T-cell (primary cell): ENCODE measurements at regions not wholly inside any gene's neighbourhood (a gene's known extent, or its start where the extent isn't known, plus 50 kb on each side); places are given as distances from the start of the nearest gene placed in this dataset.

Experiments used
- ATAC-seq, 4 experiments: fragments of 200-7000 bp in 3 of 4; fragments of 150-1000 bp in 1 of 4; cut with Tn5 transposase; replicated peaks in 1 of 4; 1 replicate in 3 of 4; 2 replicates in 1 of 4; pipeline ENCODE4 v1.10.0; 2021; ENCODE audit warnings: moderate library complexity in 3 of 4, mild to moderate bottlenecking in 2 of 4, moderate number of reproducible peaks in 1 of 4
- CTCF ChIA-PET, 2 donors: fragments of 300-600 bp; sonication (Branson Sonifier 250); formaldehyde crosslinking; loops; one replicate each; lab custom pipeline; 2022; ENCODE audit warnings: antibody characterized with exemption in 2 of 2; lab: Charles Lee
- POLR2A ChIA-PET, 2 donors: fragments of 300-600 bp; sonication (Branson Sonifier 250); formaldehyde crosslinking; loops; one replicate each; lab custom pipeline; 2022; ENCODE audit warnings: antibody characterized with exemption in 2 of 2; lab: Charles Lee
- DNase-seq, 35 experiments: peaks; one replicate each; pipeline versions ENCODE4 v3.0.0 to v3.0.0-alpha.2; 2013 to 2023
- H3K27ac ChIP-seq: one replicate; pipeline ENCODE4 v1.5.1; 2013; ENCODE audit warnings: low read length
- H3K27me3 ChIP-seq, 2 experiments: replicated peaks in 1 of 2; 1 replicate in 1 of 2; 2 replicates in 1 of 2; pipeline versions ENCODE4 v1.6.1 to v1.7.0; 2013; ENCODE audit warnings: low read length in 1 of 2, mixed read lengths in 1 of 2; ENCODE audit not compliant: control insufficient read depth in 2 of 2, insufficient read depth in 2 of 2; ENCODE audit errors: extremely low read depth in 1 of 2
- H3K36me3 ChIP-seq, 2 donors: 1 replicate in 1 of 2; 2 replicates in 1 of 2; pipeline versions ENCODE4 v1.6.1 to v1.7.0; 2013; ENCODE audit warnings: low read length in 1 of 2; ENCODE audit not compliant: control insufficient read depth in 2 of 2, insufficient read depth in 1 of 2; ENCODE audit errors: extremely low read depth in 1 of 2
- H3K4me1 ChIP-seq, 2 experiments: 1 replicate in 1 of 2; 2 replicates in 1 of 2; pipeline versions ENCODE4 v1.6.1 to v1.7.0; 2013; ENCODE audit warnings: low read length in 2 of 2, mixed read lengths in 1 of 2; ENCODE audit not compliant: insufficient read depth in 2 of 2, control insufficient read depth in 1 of 2; ENCODE audit errors: extremely low read depth in 1 of 2
- H3K4me3 ChIP-seq, 2 donors: 1 replicate in 1 of 2; 2 replicates in 1 of 2; pipeline versions ENCODE4 v1.5.1 to v1.7.0; 2013; ENCODE audit warnings: mild to moderate bottlenecking in 2 of 2, low read length in 1 of 2, moderate library complexity in 1 of 2; ENCODE audit not compliant: control insufficient read depth in 1 of 2; ENCODE audit errors: extremely low read depth in 1 of 2
- H3K9me3 ChIP-seq: 2 replicates; pipeline ENCODE4 v1.7.0; 2013
- H3K27ac Mint-ChIP-seq, 2 donors: one replicate each; pipeline ENCODE4 v1.8.0; 2020 to 2021; ENCODE audit warnings: mild to moderate bottlenecking in 2 of 2, mixed read lengths in 2 of 2
- H3K27me3 Mint-ChIP-seq, 2 donors: one replicate each; pipeline ENCODE4 v1.8.0; 2021 to 2022; ENCODE audit warnings: mixed read lengths in 2 of 2
- H3K36me3 Mint-ChIP-seq: one replicate; pipeline ENCODE4 v1.8.0; 2021; ENCODE audit warnings: mixed read lengths
- H3K4me1 Mint-ChIP-seq, 3 donors: one replicate each; pipeline ENCODE4 v1.8.0; 2020 to 2022; ENCODE audit warnings: mixed read lengths in 3 of 3, mild to moderate bottlenecking in 1 of 3
- H3K4me3 Mint-ChIP-seq, 3 donors: one replicate each; pipeline ENCODE4 v1.8.0; 2020 to 2022; ENCODE audit warnings: mild to moderate bottlenecking in 3 of 3, mixed read lengths in 3 of 3, moderate library complexity in 3 of 3
- H3K9me3 Mint-ChIP-seq, 3 donors: one replicate each; pipeline ENCODE4 v1.8.0; 2020 to 2022; ENCODE audit warnings: mixed read lengths in 3 of 3
- WGBS: methylation state at CpG from one replicate; pipeline ENCODE4 v1.1.5; 2013; ENCODE audit warnings: missing lambda C conversion rate; ENCODE audit not compliant: insufficient coverage; 5-methylcytosine and 5-hydroxymethylcytosine counted together

DNA sequence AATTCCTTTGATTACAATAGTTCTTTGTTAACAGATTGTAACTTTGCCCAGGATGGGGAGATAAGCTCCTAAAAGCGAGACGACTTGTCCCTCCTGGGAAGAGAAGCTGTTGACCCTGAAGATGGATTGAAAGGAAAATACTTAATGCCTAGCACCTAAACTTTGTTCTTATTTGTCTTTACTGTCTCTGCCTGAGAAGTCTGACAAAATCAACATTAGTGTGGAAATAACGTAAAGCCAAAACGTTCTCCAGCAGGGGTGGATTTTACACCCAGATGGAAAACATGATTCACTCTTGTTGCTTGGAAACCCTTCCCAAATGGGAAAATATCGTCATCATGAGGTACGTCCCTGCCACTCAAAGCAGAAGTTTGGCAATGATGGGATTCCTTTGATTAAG lies 450.1 kb downstream of the SLC4A3 start:
- DNase-seq: no peak
- H3K9me3 ChIP-seq: no peaks in the 10 kb centered on the region
- Mint-ChIP-seq H3K27ac (no peak overlapping the region), H3K36me3 (no peaks in the 10 kb centered on the region), H3K4me1 (no peaks in the 10 kb centered on the region), H3K4me3 (no peak overlapping the region), H3K27me3 (peaks cover 0 to 4% of the 10 kb centered on the region in 2 donors), H3K9me3 (no peaks in the 10 kb centered on the region)
- ChIA-PET CTCF (no interaction called here), POLR2A (no interaction called here)
- WGBS: 78% methylated on average over 4 of the region's 6 CpGs
- H3K36me3 ChIP-seq: no peaks in the 10 kb centered on the region
- H3K4me1 ChIP-seq: no peaks in the 10 kb centered on the region
- ATAC-seq: no peak
- H3K4me3 ChIP-seq: no peak overlapping the region
- no peak overlapping the region for H3K27ac ChIP-seq
- peaks cover 0 to 3% of the 10 kb centered on the region in 2 experiments for H3K27me3 ChIP-seq

DNA sequence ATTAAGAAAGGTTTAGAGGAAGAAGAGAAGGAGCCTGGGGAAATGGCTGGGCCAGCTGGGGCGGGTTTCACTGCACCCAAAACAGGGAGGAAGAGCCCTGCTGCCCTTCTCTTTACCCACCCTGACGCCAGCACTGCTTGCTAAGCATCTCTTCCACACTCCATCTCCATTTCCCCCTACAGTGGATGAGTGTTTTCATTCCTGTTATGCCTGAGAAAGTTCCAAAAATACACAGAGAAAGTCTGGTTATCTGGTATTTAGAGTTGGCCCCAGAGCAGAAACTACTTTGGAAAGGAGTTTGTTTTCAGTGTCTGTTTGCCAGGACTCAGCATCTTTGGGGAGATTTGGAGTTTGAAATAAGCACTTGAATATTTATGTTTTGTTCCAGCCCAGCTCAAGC lies 451.0 kb downstream of the SLC4A3 start:
- no peak overlapping the region for H3K27ac ChIP-seq
- Mint-ChIP-seq H3K27ac (no peak overlapping the region), H3K9me3 (no peaks in the 10 kb centered on the region), H3K4me1 (no peaks in the 10 kb centered on the region), H3K4me3 (no peak overlapping the region), H3K36me3 (no peaks in the 10 kb centered on the region), H3K27me3 (peaks cover 0 to 4% of the 10 kb centered on the region in 2 donors)
- DNase-seq: no peak
- no peak overlapping the region for H3K4me3 ChIP-seq
- no peaks in the 10 kb centered on the region for H3K9me3 ChIP-seq
- H3K4me1 ChIP-seq: no peaks in the 10 kb centered on the region
- no peak for ATAC-seq
- peaks cover 0 to 3% of the 10 kb centered on the region in 2 experiments for H3K27me3 ChIP-seq
- no CpG with 5 or more reads among the region's 2 CpGs for WGBS
- ChIA-PET CTCF (no interaction called here), POLR2A (no interaction called here)
- H3K36me3 ChIP-seq: no peaks in the 10 kb centered on the region

DNA sequence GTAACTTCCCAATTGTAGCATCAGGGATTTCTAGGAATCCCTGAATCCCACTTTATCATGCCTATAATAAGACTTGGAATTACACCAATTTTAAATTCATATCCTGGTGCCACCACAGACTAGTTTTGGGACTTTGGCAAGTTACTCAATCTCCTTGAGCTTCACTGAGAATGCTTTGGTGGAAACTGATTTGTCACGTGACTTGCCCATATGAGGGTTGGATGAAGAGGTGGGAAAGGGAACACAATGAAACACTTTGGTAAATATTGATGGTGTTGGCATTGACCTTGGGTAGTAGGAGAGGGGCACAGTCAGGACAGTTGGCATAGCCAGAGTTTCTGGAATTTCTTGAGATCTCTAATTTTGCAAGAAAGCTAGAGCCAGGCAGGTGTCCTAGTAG lies 452.2 kb downstream of the SLC4A3 start:
- H3K36me3 Mint-ChIP-seq: no peaks in the 10 kb centered on the region
- POLR2A ChIA-PET: no interaction called here
- 86% methylated on average over 1 of the region's 1 CpG for WGBS

DNA sequence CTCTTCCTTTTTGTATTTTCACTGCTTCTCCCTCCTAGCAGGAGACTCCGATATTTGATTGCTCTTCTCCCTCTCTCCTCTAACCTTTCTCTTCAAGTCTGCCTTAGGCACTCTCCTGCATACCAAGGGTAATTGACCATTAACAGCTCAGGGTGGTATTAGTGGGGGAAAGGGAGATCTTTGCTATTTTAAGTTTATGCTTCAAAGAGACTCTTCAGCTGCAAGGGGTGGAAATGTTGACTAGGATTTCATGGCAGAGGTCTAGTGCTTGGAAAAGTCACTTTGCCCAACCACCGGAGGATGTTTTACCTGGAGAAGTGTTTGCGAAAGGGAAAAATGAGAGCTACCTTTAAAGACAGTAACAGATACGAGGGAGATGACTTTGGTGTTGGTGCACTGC lies 453.7 kb downstream of the SLC4A3 start:
- DNase-seq (no peak), ATAC-seq (no peak)
- Histone ChIP-seq H3K4me3 (no peak overlapping the region), H3K36me3 (no peaks in the 10 kb centered on the region), H3K27ac (no peak overlapping the region), H3K9me3 (no peaks in the 10 kb centered on the region), H3K27me3 (no peaks in the 10 kb centered on the region), H3K4me1 (no peaks in the 10 kb centered on the region)
- no peak overlapping the region for H3K27ac Mint-ChIP-seq
- ChIA-PET POLR2A (no interaction called here), CTCF (no interaction called here)
- no peaks in the 10 kb centered on the region for H3K4me1 Mint-ChIP-seq
- H3K36me3 Mint-ChIP-seq: no peaks in the 10 kb centered on the region
- 89% methylated on average over 3 of the region's 4 CpGs for WGBS
- no peak overlapping the region for H3K4me3 Mint-ChIP-seq
- peaks cover 0 to 4% of the 10 kb centered on the region in 2 donors for H3K27me3 Mint-ChIP-seq
- H3K9me3 Mint-ChIP-seq: no peaks in the 10 kb centered on the region

More for the DNA sequence above, 452.2 kb downstream of the SLC4A3 start:
- Histone ChIP-seq H3K9me3 (no peaks in the 10 kb centered on the region), H3K36me3 (no peaks in the 10 kb centered on the region), H3K27ac (no peak overlapping the region), H3K27me3 (peaks cover 0 to 3% of the 10 kb centered on the region in 2 experiments), H3K4me1 (no peaks in the 10 kb centered on the region), H3K4me3 (no peak overlapping the region)
- H3K4me1 Mint-ChIP-seq: no peaks in the 10 kb centered on the region
- H3K27ac Mint-ChIP-seq: no peak overlapping the region
- CTCF ChIA-PET: no interaction called here
- peaks cover 0 to 4% of the 10 kb centered on the region in 2 donors for H3K27me3 Mint-ChIP-seq
- no peaks in the 10 kb centered on the region for H3K9me3 Mint-ChIP-seq
- DNase-seq: no peak
- no peak overlapping the region for H3K4me3 Mint-ChIP-seq
- no peak for ATAC-seq

GRCh38 chr2:220090050-220090449 lies 462.6 kb downstream of the SLC4A3 start:
- H3K4me1 ChIP-seq: no peaks in the 10 kb centered on the region
- H3K27ac Mint-ChIP-seq: no peak overlapping the region
- H3K27me3 ChIP-seq: peaks cover 0 to 6% of the 10 kb centered on the region in 2 experiments
- no peaks in the 10 kb centered on the region for H3K9me3 Mint-ChIP-seq
- POLR2A ChIA-PET: no interaction called here
- WGBS: 33% methylated on average over 1 of the region's 3 CpGs
- no peaks in the 10 kb centered on the region for H3K4me1 Mint-ChIP-seq
- peaks cover 0 to 8% of the 10 kb centered on the region in 2 donors for H3K27me3 Mint-ChIP-seq
- DNase-seq (no peak), ATAC-seq (no peak)
- no peaks in the 10 kb centered on the region for H3K9me3 ChIP-seq
- H3K4me3 ChIP-seq: no peak overlapping the region
- no peaks in the 10 kb centered on the region for H3K36me3 Mint-ChIP-seq
- H3K36me3 ChIP-seq: no peaks in the 10 kb centered on the region
- H3K4me3 Mint-ChIP-seq: no peak overlapping the region
- H3K27ac ChIP-seq: no peak overlapping the region
- CTCF ChIA-PET: no interaction called here

GRCh38 chr2:220096406-220096805 lies 469.0 kb downstream of the SLC4A3 start:
- no peaks in the 10 kb centered on the region for H3K27me3 ChIP-seq
- 60% methylated on average over 2 of the region's 2 CpGs for WGBS
- DNase-seq (no peak), ATAC-seq (no peak)
- no peaks in the 10 kb centered on the region for H3K9me3 ChIP-seq
- ChIA-PET CTCF (no interaction called here), POLR2A (no interaction called here)
- Mint-ChIP-seq H3K4me1 (no peaks in the 10 kb centered on the region), H3K4me3 (no peak overlapping the region), H3K9me3 (peaks cover 0 to 7% (median 0%) of the 10 kb centered on the region in 3 donors), H3K27ac (no peak overlapping the region), H3K36me3 (no peaks in the 10 kb centered on the region), H3K27me3 (no peaks in the 10 kb centered on the region)
- no peaks in the 10 kb centered on the region for H3K36me3 ChIP-seq
- no peaks in the 10 kb centered on the region for H3K4me1 ChIP-seq
- no peak overlapping the region for H3K4me3 ChIP-seq
- H3K27ac ChIP-seq: no peak overlapping the region

GRCh38 chr2:220101980-220102379 lies 474.6 kb downstream of the SLC4A3 start:
- H3K27ac Mint-ChIP-seq: no peak overlapping the region
- no peak for DNase-seq
- ChIA-PET CTCF (no interaction called here), POLR2A (no interaction called here)
- H3K4me3 Mint-ChIP-seq: no peak overlapping the region
- peaks cover 0 to 3% (median 0%) of the 10 kb centered on the region in 3 donors for H3K9me3 Mint-ChIP-seq
- Histone ChIP-seq H3K4me3 (no peak overlapping the region), H3K4me1 (no peaks in the 10 kb centered on the region), H3K27me3 (peaks cover 0 to 2% of the 10 kb centered on the region in 2 experiments), H3K36me3 (no peaks in the 10 kb centered on the region), H3K27ac (no peak overlapping the region), H3K9me3 (no peaks in the 10 kb centered on the region)
- H3K36me3 Mint-ChIP-seq: no peaks in the 10 kb centered on the region
- ATAC-seq: no peak
- no peaks in the 10 kb centered on the region for H3K4me1 Mint-ChIP-seq
- WGBS: 95% methylated on average over 2 of the region's 6 CpGs
- peaks cover 3 to 4% of the 10 kb centered on the region in 2 donors for H3K27me3 Mint-ChIP-seq
